GM21619 (cell line): ENCODE measurements at regions not wholly inside any gene's neighbourhood (a gene's known extent, or its start where the extent isn't known, plus 50 kb on each side); places are given as distances from the start of the nearest gene placed in this dataset.

ENCODE experiments used
- ATAC-seq: cut with Tn5 transposase; IDR thresholded peaks from one replicate; pipeline ENCODE4 v1.9.1; 2021; ENCODE audit not compliant: unreplicated experiment

- no peak for ATAC-seq
Observed at GRCh38 chr6:90406142-90406794, 109.6 kb upstream of the BACH2 start.

- ATAC-seq = no peak
Observed at GRCh38 chr6:90403489-90404381, 107.1 kb upstream of the BACH2 start.

- no peak for ATAC-seq
Observed at GRCh38 chr6:90402831-90403192, 106.2 kb upstream of the BACH2 start.

GRCh38 chr6:90401933-90402830 is 105.5 kb upstream of the BACH2 start:
- ATAC-seq = no peak

GRCh38 chr6:90399970-90400369 is 103.3 kb upstream of the BACH2 start:
- no peak for ATAC-seq

- peak; percentile 67 for ATAC-seq
Observed at GRCh38 chr6:90397929-90398674, 101.5 kb upstream of the BACH2 start.

GRCh38 chr6:90397047-90397446 is 100.4 kb upstream of the BACH2 start:
- ATAC-seq = no peak

GRCh38 chr6:90393232-90393884 is 96.7 kb upstream of the BACH2 start:
- ATAC-seq = peak; percentile 58

- ATAC-seq = no peak
Observed at GRCh38 chr6:90390379-90390778, 93.7 kb upstream of the BACH2 start.

GRCh38 chr6:90388395-90388794 is 91.8 kb upstream of the BACH2 start:
- ATAC-seq = no peak

- no peak for ATAC-seq
Observed at GRCh38 chr6:90387826-90388225, 91.2 kb upstream of the BACH2 start.

GRCh38 chr6:90387383-90387775 is 90.7 kb upstream of the BACH2 start:
- ATAC-seq = no peak

- no peak for ATAC-seq
Observed at GRCh38 chr6:90386399-90387382, 90.0 kb upstream of the BACH2 start.

GRCh38 chr6:90385759-90386313 is 89.2 kb upstream of the BACH2 start:
- ATAC-seq = no peak

GRCh38 chr6:90384720-90385119 is 88.1 kb upstream of the BACH2 start:
- ATAC-seq = no peak

GRCh38 chr6:90383196-90383822 is 86.7 kb upstream of the BACH2 start:
- no peak for ATAC-seq

- ATAC-seq = no peak
Observed at GRCh38 chr6:90382760-90383159, 86.1 kb upstream of the BACH2 start.
